SU-DHL-6 (cell line): ENCODE measurements at regions not wholly inside any gene's neighbourhood (a gene's known extent, or its start where the extent isn't known, plus 50 kb on each side); places are given as distances from the start of the nearest gene placed in this dataset.

Experiments used
- H2AFZ ChIP-seq: fragments of 200-600 bp; sonication (generic); 2 replicates; pipeline ENCODE4 v1.6.1; 2014; ENCODE audit warnings: low read depth, mild to moderate bottlenecking, moderate library complexity, mixed read lengths, antibody characterized with exemption, low read length; ENCODE audit not compliant: severe bottlenecking
- H3F3A ChIP-seq: fragments of 200-600 bp; shearing (Covaris generic); 2 replicates; pipeline ENCODE4 v1.6.0; 2016; ENCODE audit warnings: antibody characterized with exemption, mild to moderate bottlenecking; ENCODE audit not compliant: insufficient read depth
- H3K27ac ChIP-seq: fragments of 200-600 bp; sonication (generic); 2 replicates; pipeline ENCODE4 v1.5.1; 2016; ENCODE audit warnings: low read depth, mild to moderate bottlenecking, low read length, moderate library complexity, mixed read lengths
- H3K27me3 ChIP-seq: fragments of 200-600 bp; sonication (generic), shearing (Covaris generic); 2 replicates; pipeline ENCODE4 v1.6.0; 2014; ENCODE audit warnings: mild to moderate bottlenecking, low read length
- H3K36me3 ChIP-seq: fragments of 200-600 bp; sonication (generic); 2 replicates; pipeline ENCODE4 v1.6.1; 2014; ENCODE audit warnings: mild to moderate bottlenecking, low read length, mixed read lengths
- H3K4me2 ChIP-seq: fragments of 300-600, 200-600 bp; shearing (Covaris generic), sonication (generic); 2 replicates; pipeline ENCODE4 v1.6.0; 2014; ENCODE audit warnings: low read length, low read depth, mild to moderate bottlenecking; ENCODE audit not compliant: poor library complexity, severe bottlenecking
- H3K4me3 ChIP-seq: fragments of 200-600 bp; sonication (generic); 2 replicates; pipeline ENCODE4 v1.5.1; 2014; ENCODE audit warnings: antibody characterized with exemption, low read length, mild to moderate bottlenecking, mixed read lengths; ENCODE audit not compliant: insufficient read depth, poor library complexity, severe bottlenecking
- H3K79me2 ChIP-seq: fragments of 200-600 bp; sonication (generic); 2 replicates; pipeline ENCODE4 v1.6.1; 2014; ENCODE audit warnings: mild to moderate bottlenecking, low read length, moderate library complexity; ENCODE audit not compliant: insufficient read depth
- H3K9ac ChIP-seq: fragments of 200-600 bp; sonication (generic); 2 replicates; pipeline ENCODE4 v1.7.0; 2014; ENCODE audit warnings: mild to moderate bottlenecking, low read length
- H3K9me2 ChIP-seq: fragments of 200-600 bp; sonication (generic); replicated peaks from 2 replicates; pipeline ENCODE4 v1.6.1; 2014; ENCODE audit warnings: low read length; ENCODE audit not compliant: insufficient read depth
- H3K9me3 ChIP-seq: fragments of 200-600 bp; sonication (generic); 2 replicates; pipeline ENCODE4 v1.6.1; 2014; ENCODE audit warnings: low read length, mixed read lengths; ENCODE audit not compliant: insufficient read depth
- H4K20me1 ChIP-seq: fragments of 200-600 bp; sonication (generic); 2 replicates; pipeline ENCODE4 v1.6.1; 2014; ENCODE audit warnings: low read depth, mild to moderate bottlenecking, antibody characterized with exemption, low read length, moderate library complexity, mixed read lengths
- EZH2phosphoT487 ChIP-seq: fragments of 200-600 bp; sonication (generic), shearing (Covaris generic); conservative IDR thresholded peaks from 2 replicates; pipeline ENCODE4 v1.6.1; 2018; ENCODE audit warnings: mild to moderate bottlenecking, antibody characterized with exemption, low read length, moderate library complexity, mixed read lengths
- TF ChIP-seq, protein P1 (sequence below): fragments of 200-600 bp; sonication (generic); IDR thresholded peaks from one replicate; pipeline ENCODE4 v1.5.1; 2017; ENCODE audit warnings: antibody characterized with exemption, mild to moderate bottlenecking, low read length, moderate library complexity; ENCODE audit not compliant: insufficient read depth, poor library complexity, severe bottlenecking

DNA sequence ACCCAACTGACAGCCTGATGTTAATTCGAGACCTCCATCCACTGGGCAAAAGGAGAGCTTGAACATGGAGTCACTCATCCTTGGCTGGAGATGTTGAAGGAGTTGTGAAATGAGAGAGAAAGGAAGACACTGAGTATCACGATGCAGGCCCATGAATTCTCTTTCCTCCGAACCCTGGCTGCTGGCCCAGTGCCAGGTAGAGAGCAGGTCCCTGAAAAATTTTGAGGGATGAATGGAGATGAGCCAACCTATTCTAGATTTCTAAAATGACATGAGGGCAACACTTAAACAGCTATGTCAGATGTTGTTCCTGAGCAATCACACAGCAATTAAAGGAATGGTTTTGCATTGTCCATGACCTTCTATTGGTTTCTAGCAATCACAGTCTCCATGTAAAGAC is 355.1 kb upstream of the ZMIZ1 start:
- H3K79me2 ChIP-seq: no peaks in the 10 kb centered on the region
- no peak overlapping the region for H2AFZ ChIP-seq
- H3K9ac ChIP-seq: no peak overlapping the region
- no peaks in the 10 kb centered on the region for H3K36me3 ChIP-seq
- no peaks in the 10 kb centered on the region for H3K9me2 ChIP-seq
- no peaks in the 10 kb centered on the region for H3K27me3 ChIP-seq
- no peaks in the 10 kb centered on the region for H3F3A ChIP-seq
- H3K27ac ChIP-seq: no peak overlapping the region
- TF ChIP-seq, protein P1, sequence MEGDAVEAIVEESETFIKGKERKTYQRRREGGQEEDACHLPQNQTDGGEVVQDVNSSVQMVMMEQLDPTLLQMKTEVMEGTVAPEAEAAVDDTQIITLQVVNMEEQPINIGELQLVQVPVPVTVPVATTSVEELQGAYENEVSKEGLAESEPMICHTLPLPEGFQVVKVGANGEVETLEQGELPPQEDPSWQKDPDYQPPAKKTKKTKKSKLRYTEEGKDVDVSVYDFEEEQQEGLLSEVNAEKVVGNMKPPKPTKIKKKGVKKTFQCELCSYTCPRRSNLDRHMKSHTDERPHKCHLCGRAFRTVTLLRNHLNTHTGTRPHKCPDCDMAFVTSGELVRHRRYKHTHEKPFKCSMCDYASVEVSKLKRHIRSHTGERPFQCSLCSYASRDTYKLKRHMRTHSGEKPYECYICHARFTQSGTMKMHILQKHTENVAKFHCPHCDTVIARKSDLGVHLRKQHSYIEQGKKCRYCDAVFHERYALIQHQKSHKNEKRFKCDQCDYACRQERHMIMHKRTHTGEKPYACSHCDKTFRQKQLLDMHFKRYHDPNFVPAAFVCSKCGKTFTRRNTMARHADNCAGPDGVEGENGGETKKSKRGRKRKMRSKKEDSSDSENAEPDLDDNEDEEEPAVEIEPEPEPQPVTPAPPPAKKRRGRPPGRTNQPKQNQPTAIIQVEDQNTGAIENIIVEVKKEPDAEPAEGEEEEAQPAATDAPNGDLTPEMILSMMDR: no peak
- TF ChIP-seq EZH2phosphoT487: no peak
- H3K9me3 ChIP-seq: no peaks in the 10 kb centered on the region
- no peak overlapping the region for H3K4me2 ChIP-seq
- no peak overlapping the region for H3K4me3 ChIP-seq
- H4K20me1 ChIP-seq: no peaks in the 10 kb centered on the region

DNA sequence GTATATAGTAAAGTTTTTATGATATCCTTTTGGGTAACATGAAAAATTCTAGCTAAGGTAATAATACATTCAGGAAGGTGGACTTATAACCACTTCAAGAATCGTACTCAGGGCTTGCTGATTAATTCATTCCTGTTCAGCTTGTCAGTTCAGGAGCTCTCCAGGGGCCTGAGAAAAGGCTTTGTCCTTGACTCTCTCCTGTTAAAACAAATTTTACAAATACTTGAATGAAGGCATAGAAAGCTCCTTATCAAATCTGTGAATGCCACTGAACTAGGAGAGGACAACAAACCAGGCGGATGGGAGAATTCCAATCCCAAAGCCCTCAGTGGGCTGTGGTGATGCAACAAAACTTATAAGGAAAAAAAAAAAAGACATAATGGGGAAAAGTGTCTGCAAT is 354.5 kb upstream of the ZMIZ1 start:
- Histone ChIP-seq H3K9me3 (no peaks in the 10 kb centered on the region), H3K36me3 (no peaks in the 10 kb centered on the region), H3K9ac (no peak overlapping the region), H3K27me3 (no peaks in the 10 kb centered on the region), H3K4me3 (no peak overlapping the region), H2AFZ (no peak overlapping the region), H3K27ac (no peak overlapping the region), H3K79me2 (no peaks in the 10 kb centered on the region), H3F3A (no peaks in the 10 kb centered on the region), H3K4me2 (no peak overlapping the region), H3K9me2 (no peaks in the 10 kb centered on the region), H4K20me1 (no peaks in the 10 kb centered on the region)
- TF ChIP-seq EZH2phosphoT487: no peak
- TF ChIP-seq, protein P1: no peak

DNA sequence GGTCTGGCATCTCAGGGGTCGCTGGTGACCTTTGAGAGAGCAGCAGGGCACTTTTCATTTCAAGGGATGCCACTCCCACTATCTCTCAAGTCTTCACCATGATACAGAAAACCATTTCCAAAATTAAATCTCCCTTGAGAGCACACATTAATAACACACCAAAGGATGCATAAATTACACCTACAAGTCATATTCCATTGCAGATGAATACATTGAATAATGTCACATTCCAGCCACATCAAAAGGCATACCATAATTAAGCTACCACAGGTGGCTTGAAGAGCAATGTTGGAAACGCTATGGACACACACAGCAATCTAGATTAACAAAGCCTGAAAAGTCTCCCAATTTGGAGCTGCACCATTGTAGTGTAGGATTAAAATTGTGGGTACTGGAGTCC is 353.3 kb upstream of the ZMIZ1 start:
- H3K79me2 ChIP-seq: no peaks in the 10 kb centered on the region
- no peak overlapping the region for H2AFZ ChIP-seq
- H3K27me3 ChIP-seq: no peaks in the 10 kb centered on the region
- no peak overlapping the region for H3K27ac ChIP-seq
- no peaks in the 10 kb centered on the region for H4K20me1 ChIP-seq
- no peaks in the 10 kb centered on the region for H3K9me2 ChIP-seq
- H3K9ac ChIP-seq: no peak overlapping the region
- no peaks in the 10 kb centered on the region for H3F3A ChIP-seq
- TF ChIP-seq, protein P1: no peak
- no peak for TF ChIP-seq EZH2phosphoT487
- H3K36me3 ChIP-seq: no peaks in the 10 kb centered on the region
- H3K4me2 ChIP-seq: no peak overlapping the region
- no peak overlapping the region for H3K4me3 ChIP-seq
- no peaks in the 10 kb centered on the region for H3K9me3 ChIP-seq
